Common myeloid progenitor, CD34-positive (primary cell): ENCODE measurements at regions not wholly inside any gene's neighbourhood (a gene's known extent, or its start where the extent isn't known, plus 50 kb on each side); places are given as distances from the start of the nearest gene placed in this dataset.

Source experiments
- CTCF ChIA-PET: fragments of 350-600 bp; sonication (Branson Sonifier 250); formaldehyde crosslinking; loops from one replicate; lab custom pipeline; 2021; ENCODE audit warnings: antibody characterized with exemption; lab: Charles Lee
- POLR2A ChIA-PET: fragments of 350-600 bp; sonication (Branson Sonifier 250); formaldehyde crosslinking; loops from one replicate; lab custom pipeline; 2021; ENCODE audit warnings: antibody characterized with exemption; lab: Charles Lee
- DNase-seq, 3 donors: peaks; one replicate each; pipeline versions ENCODE4 v3.0.0 to v3.0.0-alpha.2; 2013
- H3K27ac ChIP-seq, 2 experiments: 1 replicate in 1 of 2; 2 replicates in 1 of 2; pipeline ENCODE4 v1.7.0; 2013; ENCODE audit warnings: inconsistent platforms in 2 of 2, low read length in 2 of 2, mild to moderate bottlenecking in 2 of 2, low read depth in 1 of 2, moderate library complexity in 1 of 2; ENCODE audit not compliant: severe bottlenecking in 2 of 2, insufficient read depth in 1 of 2, poor library complexity in 1 of 2
- H3K27me3 ChIP-seq, 5 experiments: replicated peaks in 2 of 5; 1 replicate in 3 of 5; 2 replicates in 2 of 5; pipeline versions ENCODE4 v1.6.1 to v1.7.0; 2013; ENCODE audit warnings: low read length in 4 of 5, mild to moderate bottlenecking in 2 of 5, moderate library complexity in 2 of 5, inconsistent platforms in 1 of 5; ENCODE audit not compliant: insufficient read depth in 5 of 5, control insufficient read depth in 4 of 5
- H3K36me3 ChIP-seq, 4 experiments: 1 replicate in 2 of 4; 2 replicates in 2 of 4; pipeline versions ENCODE4 v1.6.1 to v1.7.0; 2013; ENCODE audit warnings: low read length in 3 of 4, control low read depth in 1 of 4, mild to moderate bottlenecking in 1 of 4; ENCODE audit not compliant: control insufficient read depth in 4 of 4, insufficient read depth in 4 of 4
- H3K4me1 ChIP-seq, 4 experiments: 1 replicate in 3 of 4; 2 replicates in 1 of 4; pipeline versions ENCODE4 v1.6.1 to v1.7.1; 2013; ENCODE audit warnings: low read length in 3 of 4, mild to moderate bottlenecking in 3 of 4, control low read depth in 1 of 4, inconsistent platforms in 1 of 4, moderate library complexity in 1 of 4; ENCODE audit not compliant: control insufficient read depth in 4 of 4, insufficient read depth in 4 of 4; ENCODE audit errors: control extremely low read depth in 1 of 4
- H3K4me3 ChIP-seq, 7 experiments: 1 replicate in 4 of 7; 2 replicates in 3 of 7; pipeline versions ENCODE4 v1.5.1 to v1.7.0; 2013; ENCODE audit warnings: mild to moderate bottlenecking in 7 of 7, low read length in 6 of 7, moderate library complexity in 6 of 7, inconsistent platforms in 2 of 7, low read depth in 2 of 7, control low read depth in 1 of 7; ENCODE audit not compliant: insufficient read depth in 4 of 7, control insufficient read depth in 1 of 7; ENCODE audit errors: extremely low read depth in 1 of 7
- H3K9me3 ChIP-seq, 5 experiments: 1 replicate in 4 of 5; 2 replicates in 1 of 5; pipeline versions ENCODE4 v1.6.1 to v1.7.1; 2013; ENCODE audit warnings: low read length in 4 of 5, mild to moderate bottlenecking in 2 of 5, inconsistent platforms in 1 of 5, low read depth in 1 of 5, moderate library complexity in 1 of 5; ENCODE audit not compliant: control insufficient read depth in 4 of 5, insufficient read depth in 2 of 5; ENCODE audit errors: control extremely low read depth in 1 of 5
- WGBS: methylation state at CpG from one replicate; pipeline ENCODE4 v1.1.5; 2013; ENCODE audit not compliant: insufficient coverage; 5-methylcytosine and 5-hydroxymethylcytosine counted together

GRCh38 chr6:144585217-144585814, 300.2 kb downstream of the UTRN start:
- CTCF ChIA-PET, result interaction anchor here (0.8 to 2.5 kb wide), 12 partner anchors 10 to 560 kb away, joined by 3 to 8 read pairs (median 4); no protein-coding TSS in a partner anchor

GRCh38 chr6:144586986-144587385, 301.9 kb downstream of the UTRN start:
- Histone ChIP-seq H3K27me3 (no peaks in the 10 kb centered on the region), H3K36me3 (peaks cover 4 to 14% (median 7%) of the 10 kb centered on the region in 4 experiments), H3K4me1 (peaks cover 12 to 24% (median 13%) of the 10 kb centered on the region in 4 experiments), H3K9me3 (no peaks in the 10 kb centered on the region), H3K4me3 (no peak overlapping the region), H3K27ac (no peak overlapping the region)
- WGBS, result 93% methylated on average over 3 of the region's 3 CpGs
- ChIA-PET CTCF (interaction anchor here (1.4 kb wide), 1 partner anchor 190 kb away, joined by 3 read pairs; no protein-coding TSS in a partner anchor), POLR2A (no interaction called here)
- DNase-seq, result no peak

More at GRCh38 chr6:144585217-144585814, 300.2 kb downstream of the UTRN start:
- Histone ChIP-seq H3K36me3 (peaks cover 4 to 10% (median 7%) of the 10 kb centered on the region in 4 experiments), H3K9me3 (no peaks in the 10 kb centered on the region), H3K27me3 (no peaks in the 10 kb centered on the region), H3K4me1 (peaks cover 12 to 24% (median 13%) of the 10 kb centered on the region in 4 experiments), H3K27ac (no peak overlapping the region), H3K4me3 (no peak overlapping the region)
- 40% methylated on average over 1 of the region's 3 CpGs for WGBS
- DNase-seq, result peak; percentile 45 to 67 (median 62)
- POLR2A ChIA-PET, result no interaction called here

- H3K27ac ChIP-seq, result no peak overlapping the region
- 100% methylated on average over 1 of the region's 1 CpG for WGBS
- ChIA-PET CTCF (interaction anchor here (0.6 to 1.4 kb wide), 6 partner anchors 8 to 442 kb away, joined by 3 read pairs; no protein-coding TSS in a partner anchor), POLR2A (interaction anchor here (0.6 to 0.7 kb wide), 2 partner anchors 130 to 548 kb away, joined by 3 read pairs; no protein-coding TSS in a partner anchor)
- peaks cover 0 to 3% (median 0%) of the 10 kb centered on the region in 5 experiments for H3K9me3 ChIP-seq
- no peak for DNase-seq
- H3K4me3 ChIP-seq, result no peak overlapping the region
- H3K4me1 ChIP-seq, result peaks cover 0 to 5% (median under 1%) of the 10 kb centered on the region in 4 experiments
- peaks cover 9 to 19% (median 14%) of the 10 kb centered on the region in 4 experiments for H3K36me3 ChIP-seq
- H3K27me3 ChIP-seq, result no peaks in the 10 kb centered on the region
These were observed 303.7 kb downstream of the UTRN start for GRCh38 chr6:144588697-144589325.

GRCh38 chr6:144590532-144590931, 305.4 kb downstream of the UTRN start:
- no peaks in the 10 kb centered on the region for H3K27me3 ChIP-seq
- H3K4me1 ChIP-seq, result peaks cover 0 to 7% (median 3%) of the 10 kb centered on the region in 4 experiments
- no peak for DNase-seq
- 67% methylated on average over 3 of the region's 4 CpGs for WGBS
- POLR2A ChIA-PET, result no interaction called here
- CTCF ChIA-PET, result interaction anchor here (0.6 kb wide), 1 partner anchor 897 kb away, joined by 4 read pairs; no protein-coding TSS in a partner anchor
- H3K9me3 ChIP-seq, result peaks cover 0 to 3% (median 0%) of the 10 kb centered on the region in 5 experiments
- H3K36me3 ChIP-seq, result peaks cover 9 to 19% (median 14%) of the 10 kb centered on the region in 4 experiments
- H3K27ac ChIP-seq, result no peak overlapping the region
- no peak overlapping the region for H3K4me3 ChIP-seq

DNA sequence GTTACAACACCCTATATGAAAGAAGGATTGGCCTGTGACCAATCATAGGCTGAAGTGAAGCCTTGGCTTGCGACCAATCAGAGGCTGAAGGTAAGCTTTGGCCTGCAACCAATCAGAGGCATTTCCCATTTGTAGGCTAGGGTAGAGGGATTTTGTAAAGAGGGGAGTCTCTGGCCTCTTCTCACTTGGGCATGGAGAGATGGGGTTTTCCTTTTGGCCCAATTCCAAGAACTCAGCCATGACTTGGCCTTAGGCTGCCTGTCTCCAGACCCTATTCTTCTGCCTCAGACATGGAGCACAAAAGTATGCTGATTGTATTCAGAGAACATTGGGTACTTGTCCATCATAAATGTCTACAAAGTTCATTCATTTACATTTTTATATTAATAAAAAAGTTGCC, 308.3 kb downstream of the UTRN start:
- DNase-seq, result no peak
- peaks cover 4 to 16% (median 8%) of the 10 kb centered on the region in 4 experiments for H3K36me3 ChIP-seq
- H3K27ac ChIP-seq, result no peak overlapping the region
- ChIA-PET CTCF (no interaction called here), POLR2A (no interaction called here)
- WGBS, result no CpG with 5 or more reads among the region's 1 CpG
- no peak overlapping the region for H3K4me3 ChIP-seq
- peaks cover 0 to 7% (median 3%) of the 10 kb centered on the region in 4 experiments for H3K4me1 ChIP-seq
- peaks cover 0 to 3% (median 0%) of the 10 kb centered on the region in 5 experiments for H3K9me3 ChIP-seq
- H3K27me3 ChIP-seq, result no peaks in the 10 kb centered on the region

DNA sequence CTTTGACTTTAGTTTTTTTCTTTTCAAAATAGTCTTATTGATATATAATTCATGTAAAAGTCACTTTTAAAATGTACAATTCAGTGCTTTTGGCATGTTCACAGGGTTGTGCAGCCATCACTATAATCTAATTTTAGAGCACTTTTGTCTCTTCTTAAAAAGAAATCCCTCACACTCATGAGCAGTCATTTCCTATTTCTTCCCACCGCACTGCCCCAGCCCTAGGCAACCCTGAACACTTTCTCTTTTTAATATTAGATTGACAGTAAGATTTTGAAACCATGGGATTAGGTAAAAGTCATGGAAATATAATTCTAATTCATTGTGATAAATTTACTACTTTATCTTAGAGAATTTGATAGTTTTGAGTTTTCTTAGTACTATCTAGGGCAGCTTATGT, 309.4 kb downstream of the UTRN start:
- CTCF ChIA-PET, result interaction anchor here (2.4 kb wide), 1 partner anchor 11 kb away, joined by 8 read pairs; no protein-coding TSS in a partner anchor

More for the DNA sequence above, 309.4 kb downstream of the UTRN start:
- Histone ChIP-seq H3K36me3 (peaks cover 4 to 21% (median 8%) of the 10 kb centered on the region in 4 experiments), H3K27me3 (no peaks in the 10 kb centered on the region), H3K4me1 (peaks cover 0 to 7% (median 3%) of the 10 kb centered on the region in 4 experiments), H3K9me3 (peaks cover 0 to 6% (median 2%) of the 10 kb centered on the region in 5 experiments), H3K4me3 (no peak overlapping the region), H3K27ac (no peak overlapping the region)
- no CpG with 5 or more reads among the region's 1 CpG for WGBS
- POLR2A ChIA-PET, result no interaction called here
- peak in 2 of 3 donors; percentile 21 to 47 for DNase-seq
